ENCODE measurements at regions not wholly inside any gene's neighbourhood (a gene's known extent, or its start where the extent isn't known, plus 50 kb on each side); places are given as distances from the start of the nearest gene placed in this dataset.

- H3K27ac Mint-ChIP-seq: no peak overlapping the region
- no peaks in the 10 kb centered on the region for H3K4me1 Mint-ChIP-seq
- DNase-seq (no peak), ATAC-seq (no peak)
- no peaks in the 10 kb centered on the region for H3K9me3 Mint-ChIP-seq
- peaks cover 10% of the 10 kb centered on the region for H3K27me3 Mint-ChIP-seq
- H3K4me3 Mint-ChIP-seq: no peak overlapping the region
These were observed 287.0 kb upstream of the MARCKS start for GRCh38 chr6:113570161-113570560.

- Mint-ChIP-seq H3K27ac (no peak overlapping the region), H3K4me1 (no peaks in the 10 kb centered on the region), H3K9me3 (no peaks in the 10 kb centered on the region), H3K27me3 (peaks cover 7% of the 10 kb centered on the region), H3K4me3 (no peak overlapping the region)
- ATAC-seq (no peak), DNase-seq (no peak)
These were observed 286.5 kb upstream of the MARCKS start for GRCh38 chr6:113570641-113571040.

GRCh38 chr6:113574147-113574546 is 283.0 kb upstream of the MARCKS start:
- H3K27me3 Mint-ChIP-seq: peaks cover 5% of the 10 kb centered on the region
- no peak overlapping the region for H3K27ac Mint-ChIP-seq
- no peak for DNase-seq
- no peak for ATAC-seq
- H3K4me1 Mint-ChIP-seq: no peaks in the 10 kb centered on the region
- H3K4me3 Mint-ChIP-seq: no peak overlapping the region
- peaks cover 9 to 11% of the 10 kb centered on the region in 2 donors for H3K9me3 Mint-ChIP-seq

- Mint-ChIP-seq H3K4me1 (no peaks in the 10 kb centered on the region), H3K9me3 (peaks cover 9 to 11% of the 10 kb centered on the region in 2 donors), H3K27me3 (peaks cover 10% of the 10 kb centered on the region), H3K27ac (no peak overlapping the region), H3K4me3 (no peak overlapping the region)
- ATAC-seq: no peak
- DNase-seq: no peak
These were observed 280.8 kb upstream of the MARCKS start for GRCh38 chr6:113576310-113576709.

GRCh38 chr6:113578691-113579090 is 278.5 kb upstream of the MARCKS start:
- DNase-seq: no peak
- H3K27ac Mint-ChIP-seq: no peak overlapping the region
- peaks cover 9 to 11% of the 10 kb centered on the region in 2 donors for H3K9me3 Mint-ChIP-seq
- ATAC-seq: no peak
- peaks cover 10% of the 10 kb centered on the region for H3K27me3 Mint-ChIP-seq
- H3K4me3 Mint-ChIP-seq: no peak overlapping the region
- no peaks in the 10 kb centered on the region for H3K4me1 Mint-ChIP-seq

GRCh38 chr6:113584767-113585166 is 272.4 kb upstream of the MARCKS start:
- Mint-ChIP-seq H3K27me3 (no peaks in the 10 kb centered on the region), H3K4me1 (no peaks in the 10 kb centered on the region), H3K4me3 (no peak overlapping the region), H3K27ac (no peak overlapping the region), H3K9me3 (no peaks in the 10 kb centered on the region)
- ATAC-seq (no peak), DNase-seq (no peak)

- H3K27me3 Mint-ChIP-seq: no peaks in the 10 kb centered on the region
- ATAC-seq (no peak), DNase-seq (no peak)
- no peak overlapping the region for H3K4me3 Mint-ChIP-seq
- no peak overlapping the region for H3K27ac Mint-ChIP-seq
- H3K9me3 Mint-ChIP-seq: no peaks in the 10 kb centered on the region
- H3K4me1 Mint-ChIP-seq: no peaks in the 10 kb centered on the region
These were observed 271.9 kb upstream of the MARCKS start for GRCh38 chr6:113585246-113585645.

GRCh38 chr6:113586413-113587077 is 270.6 kb upstream of the MARCKS start:
- DNase-seq: no peak
- no peaks in the 10 kb centered on the region for H3K4me1 Mint-ChIP-seq
- ATAC-seq: no peak
- no peaks in the 10 kb centered on the region for H3K9me3 Mint-ChIP-seq
- H3K27ac Mint-ChIP-seq: no peak overlapping the region
- H3K4me3 Mint-ChIP-seq: no peak overlapping the region
- peaks cover 7% of the 10 kb centered on the region for H3K27me3 Mint-ChIP-seq

- Mint-ChIP-seq H3K9me3 (no peaks in the 10 kb centered on the region), H3K4me1 (no peaks in the 10 kb centered on the region), H3K4me3 (no peak overlapping the region), H3K27ac (no peak overlapping the region), H3K27me3 (peaks cover 12% of the 10 kb centered on the region)
- DNase-seq (no peak), ATAC-seq (no peak)
These were observed 270.0 kb upstream of the MARCKS start for GRCh38 chr6:113587078-113587699.

GRCh38 chr6:113588646-113589045 is 268.5 kb upstream of the MARCKS start:
- Mint-ChIP-seq H3K4me1 (no peaks in the 10 kb centered on the region), H3K9me3 (no peaks in the 10 kb centered on the region), H3K4me3 (no peak overlapping the region), H3K27me3 (peaks cover 12% of the 10 kb centered on the region), H3K27ac (no peak overlapping the region)
- DNase-seq: no peak
- no peak for ATAC-seq

GRCh38 chr6:113591896-113592827 is 265.0 kb upstream of the MARCKS start:
- DNase-seq: no peak
- Mint-ChIP-seq H3K27ac (no peak overlapping the region), H3K27me3 (peaks cover 12% of the 10 kb centered on the region), H3K4me1 (no peaks in the 10 kb centered on the region), H3K9me3 (no peaks in the 10 kb centered on the region), H3K4me3 (no peak overlapping the region)
- no peak for ATAC-seq

- Mint-ChIP-seq H3K4me3 (no peak overlapping the region), H3K27me3 (peaks cover 21% of the 10 kb centered on the region), H3K27ac (no peak overlapping the region), H3K9me3 (no peaks in the 10 kb centered on the region), H3K4me1 (no peaks in the 10 kb centered on the region)
- DNase-seq: no peak
- no peak for ATAC-seq
These were observed 262.4 kb upstream of the MARCKS start for GRCh38 chr6:113594726-113595125.

GRCh38 chr6:113595911-113596376 is 261.2 kb upstream of the MARCKS start:
- Mint-ChIP-seq H3K4me3 (no peak overlapping the region), H3K27ac (no peak overlapping the region), H3K4me1 (no peaks in the 10 kb centered on the region), H3K27me3 (peaks cover 20% of the 10 kb centered on the region), H3K9me3 (no peaks in the 10 kb centered on the region)
- DNase-seq (no peak), ATAC-seq (no peak)

GRCh38 chr6:113596387-113597230 is 260.5 kb upstream of the MARCKS start:
- ATAC-seq: no peak
- Mint-ChIP-seq H3K27ac (no peak overlapping the region), H3K27me3 (peaks cover 13% of the 10 kb centered on the region), H3K4me1 (no peaks in the 10 kb centered on the region), H3K4me3 (no peak overlapping the region), H3K9me3 (no peaks in the 10 kb centered on the region)
- no peak for DNase-seq

GRCh38 chr6:113597231-113597583 is 259.9 kb upstream of the MARCKS start:
- no peak overlapping the region for H3K4me3 Mint-ChIP-seq
- H3K27ac Mint-ChIP-seq: no peak overlapping the region
- no peaks in the 10 kb centered on the region for H3K9me3 Mint-ChIP-seq
- H3K4me1 Mint-ChIP-seq: no peaks in the 10 kb centered on the region
- no peak for ATAC-seq
- H3K27me3 Mint-ChIP-seq: peaks cover 9% of the 10 kb centered on the region
- no peak for DNase-seq

All from stimulated activated naive CD8-positive, alpha-beta T cell treated with anti-CD3 and anti-CD28 coated beads, Interleukin-15, amount 100 ng/mL, for 72 hours (primary cell).